AG09309 (cell line): ENCODE measurements at regions not wholly inside any gene's neighbourhood (a gene's known extent, or its start where the extent isn't known, plus 50 kb on each side); places are given as distances from the start of the nearest gene placed in this dataset.
A peak's percentile ranks its signal among the peaks of the same experiment; 100 is the strongest.

ENCODE experiments used
- DNase-seq: peaks from one replicate; pipeline ENCODE4 v3.0.0-alpha.2; 2010; ENCODE audit warnings: low read depth
- H3K4me3 ChIP-seq: 2 replicates; pipeline ENCODE4 v1.5.1; 2011; ENCODE audit warnings: mild to moderate bottlenecking, low read depth, low read length, moderate library complexity; ENCODE audit not compliant: control insufficient read depth
- CTCF ChIP-seq: IDR thresholded peaks from 2 replicates; pipeline ENCODE4 v1.5.1; 2011; ENCODE audit warnings: mild to moderate bottlenecking, low read depth, low read length, inconsistent platforms; ENCODE audit not compliant: insufficient read depth, control insufficient read depth; ENCODE audit errors: missing control alignments

- no peak for TF ChIP-seq CTCF
- no peak for DNase-seq
- H3K4me3 ChIP-seq, result no peak overlapping the region
These were observed 272.0 kb downstream of the KLF13 start for GRCh38 chr15:31598620-31599019.

- no peak overlapping the region for H3K4me3 ChIP-seq
- TF ChIP-seq CTCF, result no peak
- DNase-seq, result no peak
These were observed 278.9 kb downstream of the KLF13 start for GRCh38 chr15:31605467-31605931.

GRCh38 chr15:31606194-31606669 is 279.6 kb downstream of the KLF13 start:
- no peak for TF ChIP-seq CTCF
- peak; percentile 8 for DNase-seq
- H3K4me3 ChIP-seq, result no peak overlapping the region

- no peak for DNase-seq
- H3K4me3 ChIP-seq, result no peak overlapping the region
- no peak for TF ChIP-seq CTCF
These were observed 280.4 kb downstream of the KLF13 start for GRCh38 chr15:31606931-31607497.

- DNase-seq, result no peak
- H3K4me3 ChIP-seq, result no peak overlapping the region
- no peak for TF ChIP-seq CTCF
These were observed 281.0 kb downstream of the KLF13 start for GRCh38 chr15:31607656-31608055.

GRCh38 chr15:31609258-31609681 is 282.6 kb downstream of the KLF13 start:
- no peak for DNase-seq
- no peak overlapping the region for H3K4me3 ChIP-seq
- no peak for TF ChIP-seq CTCF
